Tibial artery (tissue), 4 donors: ENCODE measurements at regions not wholly inside any gene's neighbourhood (a gene's known extent, or its start where the extent isn't known, plus 50 kb on each side); places are given as distances from the start of the nearest gene placed in this dataset.

Experiments used
- DNase-seq, 2 donors: peaks; one replicate each; pipeline ENCODE4 v3.0.0-alpha.2; 2019
- H3K27ac ChIP-seq, 2 donors: fragments of 200-600 bp; sonication (generic) in 1 of 2; 1 replicate in 1 of 2; 2 replicates in 1 of 2; pipeline ENCODE4 v1.5.1; 2018 to 2019; ENCODE audit warnings: mild to moderate bottlenecking in 1 of 2
- H3K27me3 ChIP-seq, 2 donors: fragments of 200-600 bp; sonication (generic) in 1 of 2; one replicate each; pipeline versions ENCODE4 v1.5.1 to v1.6.0; 2016 to 2019
- H3K36me3 ChIP-seq, 3 donors: fragments of 200-600 bp; sonication (generic) in 2 of 3; one replicate each; pipeline ENCODE4 v1.5.1; 2016 to 2019; ENCODE audit warnings: mild to moderate bottlenecking in 2 of 3
- H3K4me1 ChIP-seq, 4 donors: fragments of 200-600 bp; sonication (generic) in 2 of 4; 1 replicate in 3 of 4; 2 replicates in 1 of 4; pipeline ENCODE4 v1.5.1; 2016 to 2019
- H3K4me3 ChIP-seq, 2 donors: fragments of 200-600 bp; sonication (generic) in 1 of 2; 1 replicate in 1 of 2; 2 replicates in 1 of 2; pipeline ENCODE4 v1.5.1; 2018 to 2019; ENCODE audit warnings: mild to moderate bottlenecking in 2 of 2
- H3K9me3 ChIP-seq, 3 donors: fragments of 200-600 bp; sonication (generic) in 1 of 3; one replicate each; pipeline ENCODE4 v1.5.1; 2016 to 2019
- CTCF ChIP-seq, 2 experiments: fragments of 200-600 bp in 1 of 2; fragments of 450-650 bp in 1 of 2; IDR thresholded peaks; one replicate each; pipeline ENCODE4 v1.5.1; 2017 to 2019; ENCODE audit warnings: antibody characterized with exemption in 2 of 2, mild to moderate bottlenecking in 1 of 2, moderate library complexity in 1 of 2
- intact Hi-C: fragments of 100-400 bp; cut with DNase I; formaldehyde crosslinking; loops from one replicate; pipeline ENCODE4 v1.15.0; 2023; ENCODE audit warnings: low total_unique reads

- Histone ChIP-seq H3K4me1 (peaks cover 0 to 8% (median 2%) of the 10 kb centered on the region in 4 donors), H3K9me3 (no peaks in the 10 kb centered on the region), H3K27me3 (no peaks in the 10 kb centered on the region), H3K36me3 (no peaks in the 10 kb centered on the region), H3K27ac (no peak overlapping the region), H3K4me3 (no peak overlapping the region)
- intact Hi-C loops = loop anchor here (2.0 kb wide), 1 partner anchor 771 kb away; no protein-coding TSS in a partner anchor
- TF ChIP-seq CTCF (IDR thresholded peaks at IDR 0.05) = peak; percentile 55 to 65
- peak; percentile 38 to 81 for DNase-seq
Observed at GRCh38 chr7:81469869-81470723, 299.8 kb downstream of the HGF start.

GRCh38 chr7:81469153-81469868 lies 300.5 kb downstream of the HGF start:
- no peak overlapping the region for H3K27ac ChIP-seq
- peaks cover 0 to 8% (median 2%) of the 10 kb centered on the region in 4 donors for H3K4me1 ChIP-seq
- TF ChIP-seq CTCF (IDR thresholded peaks at IDR 0.05) = no peak
- no peaks in the 10 kb centered on the region for H3K36me3 ChIP-seq
- no peaks in the 10 kb centered on the region for H3K9me3 ChIP-seq
- no peak overlapping the region for H3K4me3 ChIP-seq
- H3K27me3 ChIP-seq = no peaks in the 10 kb centered on the region
- no peak for DNase-seq
- intact Hi-C loops = no loop called here

- no peaks in the 10 kb centered on the region for H3K27me3 ChIP-seq
- H3K4me3 ChIP-seq = no peak overlapping the region
- H3K36me3 ChIP-seq = no peaks in the 10 kb centered on the region
- H3K4me1 ChIP-seq = peaks cover 0 to 8% (median 2%) of the 10 kb centered on the region in 4 donors
- DNase-seq = no peak
- intact Hi-C loops = no loop called here
- no peak overlapping the region for H3K27ac ChIP-seq
- no peaks in the 10 kb centered on the region for H3K9me3 ChIP-seq
- no peak for TF ChIP-seq CTCF (IDR thresholded peaks at IDR 0.05)
Observed at GRCh38 chr7:81468526-81468925, 301.3 kb downstream of the HGF start.

- Histone ChIP-seq H3K4me1 (peaks cover 0 to 8% (median 2%) of the 10 kb centered on the region in 4 donors), H3K4me3 (no peak overlapping the region), H3K27ac (no peak overlapping the region), H3K27me3 (no peaks in the 10 kb centered on the region), H3K9me3 (no peaks in the 10 kb centered on the region), H3K36me3 (no peaks in the 10 kb centered on the region)
- TF ChIP-seq CTCF (IDR thresholded peaks at IDR 0.05) = no peak
- DNase-seq = no peak
- intact Hi-C loops = no loop called here
Observed at GRCh38 chr7:81467964-81468363, 301.9 kb downstream of the HGF start.

GRCh38 chr7:81462672-81463071 lies 307.2 kb downstream of the HGF start:
- intact Hi-C loops = no loop called here
- no peaks in the 10 kb centered on the region for H3K9me3 ChIP-seq
- no peak overlapping the region for H3K27ac ChIP-seq
- no peak for TF ChIP-seq CTCF (IDR thresholded peaks at IDR 0.05)
- H3K36me3 ChIP-seq = no peaks in the 10 kb centered on the region
- H3K4me1 ChIP-seq = no peaks in the 10 kb centered on the region
- no peak overlapping the region for H3K4me3 ChIP-seq
- H3K27me3 ChIP-seq = no peaks in the 10 kb centered on the region
- DNase-seq = no peak
